G401 (cell line): ENCODE measurements at regions not wholly inside any gene's neighbourhood (a gene's known extent, or its start where the extent isn't known, plus 50 kb on each side); places are given as distances from the start of the nearest gene placed in this dataset.
"Not testable (repeated sequence)": the region's sequence is repeated elsewhere in the genome, so short reads cannot be mapped to it uniquely, and the experiment has no call there.

Experiments used
- DNase-seq: peaks from one replicate; pipeline ENCODE4 v3.0.0-alpha.2; 2015; ENCODE audit warnings: low spot score
- in situ Hi-C: cut with HindIII; loops from 2 replicates; pipeline ENCODE4 v1.10.0; 2016; ENCODE audit warnings: low sequenced_read_pairs, mixed read lengths

- DNase-seq = no peak
- in situ Hi-C loops = no loop called here
Observed at GRCh38 chr12:65664715-65665250, 159.5 kb upstream of the HMGA2 start.

GRCh38 chr12:65665817-65666216, 158.5 kb upstream of the HMGA2 start:
- no peak for DNase-seq
- in situ Hi-C loops = no loop called here

GRCh38 chr12:65666876-65667275, 157.4 kb upstream of the HMGA2 start:
- in situ Hi-C loops = no loop called here
- DNase-seq = no peak

- in situ Hi-C loops = no loop called here
Observed at GRCh38 chr12:65667932-65668331, 156.4 kb upstream of the HMGA2 start.

GRCh38 chr12:65668981-65669695, 155.1 kb upstream of the HMGA2 start:
- in situ Hi-C loops = no loop called here
- DNase-seq = no peak

More at GRCh38 chr12:65667932-65668331, 156.4 kb upstream of the HMGA2 start:
- DNase-seq = no peak

GRCh38 chr12:65670775-65671174, 153.5 kb upstream of the HMGA2 start:
- DNase-seq = no peak
- in situ Hi-C loops = no loop called here

GRCh38 chr12:65672441-65672840, 151.8 kb upstream of the HMGA2 start:
- in situ Hi-C loops = no loop called here
- no peak for DNase-seq

GRCh38 chr12:65673156-65673690, 151.1 kb upstream of the HMGA2 start:
- in situ Hi-C loops = no loop called here

GRCh38 chr12:65673732-65674131, 150.6 kb upstream of the HMGA2 start:
- no peak for DNase-seq
- in situ Hi-C loops = no loop called here

More at GRCh38 chr12:65673156-65673690, 151.1 kb upstream of the HMGA2 start:
- DNase-seq = no peak

GRCh38 chr12:65675141-65675621, 149.1 kb upstream of the HMGA2 start:
- DNase-seq = no peak
- in situ Hi-C loops = no loop called here

GRCh38 chr12:65678172-65678571, 146.1 kb upstream of the HMGA2 start:
- in situ Hi-C loops = not testable (repeated sequence)

GRCh38 chr12:65681226-65681625, 143.1 kb upstream of the HMGA2 start:
- in situ Hi-C loops = no loop called here
- no peak for DNase-seq

More at GRCh38 chr12:65678172-65678571, 146.1 kb upstream of the HMGA2 start:
- DNase-seq = not testable (repeated sequence)

GRCh38 chr12:65682112-65682511, 142.2 kb upstream of the HMGA2 start:
- in situ Hi-C loops = no loop called here
- DNase-seq = no peak

- DNase-seq = no peak
- in situ Hi-C loops = no loop called here
Observed at GRCh38 chr12:65684906-65685305, 139.4 kb upstream of the HMGA2 start.

- in situ Hi-C loops = no loop called here
- peak; percentile 32 for DNase-seq
Observed at GRCh38 chr12:65685514-65685913, 138.8 kb upstream of the HMGA2 start.

GRCh38 chr12:65689508-65689907, 134.8 kb upstream of the HMGA2 start:
- DNase-seq = no peak
- in situ Hi-C loops = no loop called here

GRCh38 chr12:65690477-65690876, 133.8 kb upstream of the HMGA2 start:
- DNase-seq = no peak
- in situ Hi-C loops = no loop called here

GRCh38 chr12:65694130-65694529, 130.2 kb upstream of the HMGA2 start:
- no peak for DNase-seq
- in situ Hi-C loops = no loop called here

- in situ Hi-C loops = no loop called here
Observed at GRCh38 chr12:65695113-65695865, 129.0 kb upstream of the HMGA2 start.

GRCh38 chr12:65696227-65696626, 128.1 kb upstream of the HMGA2 start:
- in situ Hi-C loops = no loop called here

More at GRCh38 chr12:65695113-65695865, 129.0 kb upstream of the HMGA2 start:
- peak; percentile 68 for DNase-seq

More at GRCh38 chr12:65696227-65696626, 128.1 kb upstream of the HMGA2 start:
- no peak for DNase-seq
